HepG2 (cell line): ENCODE measurements at regions not wholly inside any gene's neighbourhood (a gene's known extent, or its start where the extent isn't known, plus 50 kb on each side); places are given as distances from the start of the nearest gene placed in this dataset.

Experiments
- BHLHE40 ChIP-seq: IDR thresholded peaks from 2 replicates; pipeline ENCODE4 v1.6.1; 2011; ENCODE audit warnings: low read length, improper control_type of control experiment
- CBX5 ChIP-seq: sonication (generic); formaldehyde crosslinking; IDR thresholded peaks from 2 replicates; pipeline ENCODE4 v1.4.0; 2020; ENCODE audit warnings: missing genetic modification reagents, borderline replicate concordance
- FOXP1 ChIP-seq, 2 experiments: fragments of 450-650 bp in 1 of 2; IDR thresholded peaks; 2 replicates each; pipeline ENCODE4 v1.6.1; 2017 to 2018; ENCODE audit warnings: antibody characterized with exemption in 1 of 2
- GFI1 ChIP-seq: sonication (generic); formaldehyde crosslinking; IDR thresholded peaks from 2 replicates; pipeline ENCODE4 v1.5.0; 2020; ENCODE audit warnings: missing genetic modification reagents, mild to moderate bottlenecking, borderline replicate concordance
- MAFF ChIP-seq: IDR thresholded peaks from 2 replicates; pipeline ENCODE4 v1.6.1; 2011; ENCODE audit warnings: low read depth, low read length, improper control_type of control experiment
- MAFK ChIP-seq, 2 experiments: IDR thresholded peaks in 1 of 2; conservative IDR thresholded peaks in 1 of 2; 2 replicates each; pipeline ENCODE4 v1.6.1; 2011; ENCODE audit warnings: improper control_type of control experiment in 2 of 2, low read length in 2 of 2
- MEIS2 ChIP-seq: sonication (generic); formaldehyde crosslinking; IDR thresholded peaks from 2 replicates; pipeline ENCODE4 v1.9.0; 2021; ENCODE audit warnings: mild to moderate bottlenecking, missing genetic modification reagents
- POLR2G ChIP-seq: fragments of 200-400 bp; formaldehyde crosslinking; IDR thresholded peaks from 2 replicates; pipeline ENCODE4 v1.6.1; 2018; ENCODE audit warnings: mild to moderate bottlenecking, low read depth, low read length, moderate library complexity
- PTBP1 ChIP-seq: fragments of 200-400 bp; formaldehyde crosslinking; IDR thresholded peaks from 2 replicates; pipeline ENCODE4 v1.6.1; 2018; ENCODE audit warnings: low read length, low read depth; ENCODE audit not compliant: poor library complexity, severe bottlenecking
- RAD21 ChIP-seq: fragments of 450-650 bp; formaldehyde crosslinking; IDR thresholded peaks from 2 replicates; pipeline ENCODE4 v1.5.0; 2020; ENCODE audit warnings: mild to moderate bottlenecking
- RCOR2 ChIP-seq: IDR thresholded peaks from 2 replicates; pipeline ENCODE4 v1.6.1; 2016; ENCODE audit warnings: missing biosample characterization, missing genetic modification reagents
- SOX6 ChIP-seq, 2 experiments: fragments of 450-650 bp in 1 of 2; sonication (generic) in 1 of 2; formaldehyde crosslinking in 1 of 2; IDR thresholded peaks; 2 replicates each; pipeline versions ENCODE4 v1.4.0 to v1.6.1; 2017 to 2020; ENCODE audit warnings: antibody characterized with exemption in 1 of 2, mild to moderate bottlenecking in 1 of 2, missing genetic modification reagents in 1 of 2
- STAG1 ChIP-seq: sonication (generic); formaldehyde crosslinking; IDR thresholded peaks from 2 replicates; pipeline ENCODE4 v1.4.0; 2020; ENCODE audit warnings: missing genetic modification reagents
- ZNF446 ChIP-seq: sonication (generic); formaldehyde crosslinking; IDR thresholded peaks from 2 replicates; pipeline ENCODE4 v1.5.0; 2020; ENCODE audit warnings: mild to moderate bottlenecking, missing genetic modification reagents
- ZNF530 ChIP-seq: sonication (generic); formaldehyde crosslinking; IDR thresholded peaks from 2 replicates; pipeline ENCODE4 v1.5.0; 2020; ENCODE audit warnings: low read depth, mild to moderate bottlenecking, missing genetic modification reagents
- ZNF724P ChIP-seq: sonication (generic); formaldehyde crosslinking; IDR thresholded peaks from 2 replicates; pipeline ENCODE4 v1.8.0; 2022; ENCODE audit warnings: missing genetic modification reagents, borderline replicate concordance
- TF ChIP-seq, protein P1 (sequence below): sonication (generic); formaldehyde crosslinking; IDR thresholded peaks from 2 replicates; pipeline ENCODE4 v1.5.0; 2020; ENCODE audit warnings: mild to moderate bottlenecking, missing genetic modification reagents, moderate library complexity
- TF ChIP-seq, protein P2 (sequence below): sonication (generic); formaldehyde crosslinking; conservative IDR thresholded peaks from 2 replicates; pipeline ENCODE4 v1.4.0; 2020; ENCODE audit warnings: mild to moderate bottlenecking, missing genetic modification reagents, moderate library complexity
- TF ChIP-seq, protein P3 (sequence below): IDR thresholded peaks from 2 replicates; pipeline ENCODE4 v1.6.1; 2012; ENCODE audit warnings: inconsistent platforms
- TF ChIP-seq, protein P4 (sequence below): sonication (generic); formaldehyde crosslinking; IDR thresholded peaks from 2 replicates; pipeline ENCODE4 v1.9.0; 2022; ENCODE audit warnings: missing genetic modification reagents, mild to moderate bottlenecking, borderline replicate concordance

DNA sequence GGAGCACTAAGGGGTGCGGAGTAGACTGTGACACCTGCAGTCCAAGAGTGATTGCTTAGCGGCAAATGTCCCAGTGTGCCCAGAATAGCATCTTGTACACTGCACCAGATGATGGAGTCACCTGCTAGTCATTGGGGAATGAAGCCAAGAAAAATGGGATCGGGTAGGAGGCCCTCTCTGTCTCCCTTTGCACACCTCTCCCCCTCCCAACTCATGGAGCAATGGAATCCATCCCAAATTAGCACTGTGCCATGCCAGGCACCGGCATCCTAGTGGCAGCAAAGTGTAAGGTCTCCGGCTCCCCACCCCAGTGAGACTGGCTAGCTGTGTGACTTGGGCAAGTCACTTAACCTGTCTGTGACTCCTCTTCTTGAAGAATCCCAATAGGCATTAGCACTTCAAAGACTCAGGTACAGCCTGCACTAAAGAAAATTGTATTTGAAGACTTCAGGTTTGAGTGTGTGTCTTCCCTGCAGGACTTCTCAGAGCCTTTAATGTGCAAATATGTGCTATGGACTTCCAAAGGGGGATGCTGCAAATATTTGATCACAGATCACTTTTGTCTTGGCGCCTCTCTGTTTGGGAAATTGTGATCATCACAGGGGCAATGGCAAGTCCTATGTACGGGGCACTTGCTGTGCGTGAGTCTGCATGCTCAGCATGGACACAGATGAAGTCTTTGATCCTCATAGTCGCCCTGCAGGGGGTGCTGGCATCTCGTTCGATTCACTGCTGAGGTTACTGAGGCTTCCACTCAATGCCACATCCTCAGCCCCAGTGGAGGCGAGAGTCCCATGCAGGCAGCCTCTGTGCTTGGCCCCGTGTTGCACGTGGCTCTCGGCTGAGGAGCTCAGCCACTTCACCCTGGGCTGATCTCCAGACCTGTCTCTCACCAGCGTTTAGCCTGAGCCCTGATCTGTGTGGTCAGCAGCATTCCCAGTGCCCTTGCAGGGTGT lies 272.9 kb upstream of the C1orf174 start (continued):
- TF ChIP-seq, protein P1, sequence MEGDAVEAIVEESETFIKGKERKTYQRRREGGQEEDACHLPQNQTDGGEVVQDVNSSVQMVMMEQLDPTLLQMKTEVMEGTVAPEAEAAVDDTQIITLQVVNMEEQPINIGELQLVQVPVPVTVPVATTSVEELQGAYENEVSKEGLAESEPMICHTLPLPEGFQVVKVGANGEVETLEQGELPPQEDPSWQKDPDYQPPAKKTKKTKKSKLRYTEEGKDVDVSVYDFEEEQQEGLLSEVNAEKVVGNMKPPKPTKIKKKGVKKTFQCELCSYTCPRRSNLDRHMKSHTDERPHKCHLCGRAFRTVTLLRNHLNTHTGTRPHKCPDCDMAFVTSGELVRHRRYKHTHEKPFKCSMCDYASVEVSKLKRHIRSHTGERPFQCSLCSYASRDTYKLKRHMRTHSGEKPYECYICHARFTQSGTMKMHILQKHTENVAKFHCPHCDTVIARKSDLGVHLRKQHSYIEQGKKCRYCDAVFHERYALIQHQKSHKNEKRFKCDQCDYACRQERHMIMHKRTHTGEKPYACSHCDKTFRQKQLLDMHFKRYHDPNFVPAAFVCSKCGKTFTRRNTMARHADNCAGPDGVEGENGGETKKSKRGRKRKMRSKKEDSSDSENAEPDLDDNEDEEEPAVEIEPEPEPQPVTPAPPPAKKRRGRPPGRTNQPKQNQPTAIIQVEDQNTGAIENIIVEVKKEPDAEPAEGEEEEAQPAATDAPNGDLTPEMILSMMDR (CRISPR knock-in tag): peak; percentile 86
- no peak for TF ChIP-seq POLR2G
- TF ChIP-seq, protein P2, sequence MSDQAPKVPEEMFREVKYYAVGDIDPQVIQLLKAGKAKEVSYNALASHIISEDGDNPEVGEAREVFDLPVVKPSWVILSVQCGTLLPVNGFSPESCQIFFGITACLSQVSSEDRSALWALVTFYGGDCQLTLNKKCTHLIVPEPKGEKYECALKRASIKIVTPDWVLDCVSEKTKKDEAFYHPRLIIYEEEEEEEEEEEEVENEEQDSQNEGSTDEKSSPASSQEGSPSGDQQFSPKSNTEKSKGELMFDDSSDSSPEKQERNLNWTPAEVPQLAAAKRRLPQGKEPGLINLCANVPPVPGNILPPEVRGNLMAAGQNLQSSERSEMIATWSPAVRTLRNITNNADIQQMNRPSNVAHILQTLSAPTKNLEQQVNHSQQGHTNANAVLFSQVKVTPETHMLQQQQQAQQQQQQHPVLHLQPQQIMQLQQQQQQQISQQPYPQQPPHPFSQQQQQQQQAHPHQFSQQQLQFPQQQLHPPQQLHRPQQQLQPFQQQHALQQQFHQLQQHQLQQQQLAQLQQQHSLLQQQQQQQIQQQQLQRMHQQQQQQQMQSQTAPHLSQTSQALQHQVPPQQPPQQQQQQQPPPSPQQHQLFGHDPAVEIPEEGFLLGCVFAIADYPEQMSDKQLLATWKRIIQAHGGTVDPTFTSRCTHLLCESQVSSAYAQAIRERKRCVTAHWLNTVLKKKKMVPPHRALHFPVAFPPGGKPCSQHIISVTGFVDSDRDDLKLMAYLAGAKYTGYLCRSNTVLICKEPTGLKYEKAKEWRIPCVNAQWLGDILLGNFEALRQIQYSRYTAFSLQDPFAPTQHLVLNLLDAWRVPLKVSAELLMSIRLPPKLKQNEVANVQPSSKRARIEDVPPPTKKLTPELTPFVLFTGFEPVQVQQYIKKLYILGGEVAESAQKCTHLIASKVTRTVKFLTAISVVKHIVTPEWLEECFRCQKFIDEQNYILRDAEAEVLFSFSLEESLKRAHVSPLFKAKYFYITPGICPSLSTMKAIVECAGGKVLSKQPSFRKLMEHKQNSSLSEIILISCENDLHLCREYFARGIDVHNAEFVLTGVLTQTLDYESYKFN: no peak
- TF ChIP-seq CBX5 (CRISPR knock-in tag): 0 out of 2 replicates have a peak, but pooled peaks have one; percentile 40
- TF ChIP-seq, protein P3, sequence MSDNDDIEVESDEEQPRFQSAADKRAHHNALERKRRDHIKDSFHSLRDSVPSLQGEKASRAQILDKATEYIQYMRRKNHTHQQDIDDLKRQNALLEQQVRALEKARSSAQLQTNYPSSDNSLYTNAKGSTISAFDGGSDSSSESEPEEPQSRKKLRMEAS: peak; percentile 43; the same call in 1 of the 2 replicates
- peak; percentile 43; the same call in 1 of the 2 replicates for TF ChIP-seq MAFF
- 0 out of 2 replicates have a peak, but pooled peaks have one; percentile 6 for TF ChIP-seq BHLHE40
- no peak for TF ChIP-seq ZNF530 (CRISPR knock-in tag)
- no peak for TF ChIP-seq ZNF724P (CRISPR knock-in tag)
- TF ChIP-seq GFI1 (CRISPR knock-in tag): no peak
- no peak for TF ChIP-seq MEIS2 (CRISPR knock-in tag)
- TF ChIP-seq ZNF446 (CRISPR knock-in tag): no peak
- no peak for TF ChIP-seq FOXP1 (IDR thresholded peaks at IDR 0.05)
- TF ChIP-seq FOXP1 (CRISPR knock-in tag; IDR thresholded peaks at IDR 0.05): no peak
- TF ChIP-seq RCOR2: no peak
- no peak for TF ChIP-seq PTBP1
- TF ChIP-seq STAG1 (CRISPR knock-in tag): peak; percentile 95
- peak in 1 of 2 experiments; percentile 17; a peak in 1 of 4 replicates for TF ChIP-seq MAFK (conservative IDR thresholded peaks at IDR 0.05 in 1 of 2, IDR thresholded peaks at IDR 0.05 in 1 of 2; ENCODE audit: low read length in 2 of 2)
- TF ChIP-seq, protein P4, sequence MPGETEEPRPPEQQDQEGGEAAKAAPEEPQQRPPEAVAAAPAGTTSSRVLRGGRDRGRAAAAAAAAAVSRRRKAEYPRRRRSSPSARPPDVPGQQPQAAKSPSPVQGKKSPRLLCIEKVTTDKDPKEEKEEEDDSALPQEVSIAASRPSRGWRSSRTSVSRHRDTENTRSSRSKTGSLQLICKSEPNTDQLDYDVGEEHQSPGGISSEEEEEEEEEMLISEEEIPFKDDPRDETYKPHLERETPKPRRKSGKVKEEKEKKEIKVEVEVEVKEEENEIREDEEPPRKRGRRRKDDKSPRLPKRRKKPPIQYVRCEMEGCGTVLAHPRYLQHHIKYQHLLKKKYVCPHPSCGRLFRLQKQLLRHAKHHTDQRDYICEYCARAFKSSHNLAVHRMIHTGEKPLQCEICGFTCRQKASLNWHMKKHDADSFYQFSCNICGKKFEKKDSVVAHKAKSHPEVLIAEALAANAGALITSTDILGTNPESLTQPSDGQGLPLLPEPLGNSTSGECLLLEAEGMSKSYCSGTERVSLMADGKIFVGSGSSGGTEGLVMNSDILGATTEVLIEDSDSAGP (CRISPR knock-in tag): peak; percentile 39; the same call in 1 of the 2 replicates
- no peak for TF ChIP-seq SOX6 (IDR thresholded peaks at IDR 0.05)
- 0 out of 2 replicates have a peak, but pooled peaks have one; percentile 26 for TF ChIP-seq SOX6 (CRISPR knock-in tag; IDR thresholded peaks at IDR 0.05)
- peak; percentile 85 for TF ChIP-seq RAD21 (CRISPR knock-in tag)
